Erythroblast (primary cell): ENCODE measurements at regions not wholly inside any gene's neighbourhood (a gene's known extent, or its start where the extent isn't known, plus 50 kb on each side); places are given as distances from the start of the nearest gene placed in this dataset.

ENCODE experiments used
- GATA1 ChIP-seq: IDR thresholded peaks from 2 replicates; pipeline ENCODE4 v1.6.1; 2011; ENCODE audit warnings: low read depth, mild to moderate bottlenecking, control low read depth, low read length, moderate library complexity
- POLR2A ChIP-seq: IDR thresholded peaks from 2 replicates; pipeline ENCODE4 v1.6.1; 2011; ENCODE audit warnings: mild to moderate bottlenecking, low read length

DNA sequence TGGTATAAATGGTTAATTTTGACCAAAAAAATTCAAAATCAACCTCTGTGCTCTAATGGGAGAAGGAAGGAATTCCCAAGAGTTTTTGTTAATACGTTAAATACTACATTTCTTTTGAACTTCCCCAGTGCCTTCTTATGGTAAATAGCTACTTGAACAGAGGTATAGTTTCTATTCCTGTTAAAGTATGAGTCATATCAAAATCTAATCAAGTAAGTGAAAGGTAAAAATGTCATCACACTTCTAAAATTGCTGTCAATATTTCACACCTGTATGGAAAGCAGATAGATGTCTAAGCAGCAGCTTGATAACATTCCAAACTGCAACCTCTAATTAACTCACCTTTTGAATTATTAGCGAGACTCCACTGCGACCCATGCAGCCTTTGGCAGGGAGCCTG, 214.1 kb upstream of the MEF2C start:
- no peak for TF ChIP-seq POLR2A
- TF ChIP-seq GATA1, result no peak
